ENCODE measurements at regions not wholly inside any gene's neighbourhood (a gene's known extent, or its start where the extent isn't known, plus 50 kb on each side); places are given as distances from the start of the nearest gene placed in this dataset.

GRCh38 chr15:94761574-94761973 lies 530.2 kb downstream of the MCTP2 start:
- H3K4me2 ChIP-seq (ENCODE audit: low read length): no peak overlapping the region
- TF ChIP-seq EZH2phosphoT487 (IDR thresholded peaks at IDR 0.05; ENCODE audit: low read depth) (no peak), CTCF (IDR thresholded peaks at IDR 0.05; ENCODE audit: low read depth, low read length) (no peak)

GRCh38 chr15:94769089-94769488 lies 537.7 kb downstream of the MCTP2 start:
- H2AFZ ChIP-seq (ENCODE audit: low read depth, low read length): no peak overlapping the region
- TF ChIP-seq CTCF (IDR thresholded peaks at IDR 0.05; ENCODE audit: low read depth, low read length) (no peak), EZH2phosphoT487 (IDR thresholded peaks at IDR 0.05; ENCODE audit: low read depth) (no peak)
- H3K79me2 ChIP-seq (ENCODE audit: low read length): no peaks in the 10 kb centered on the region
- no peaks in the 10 kb centered on the region; the same call in 1 of the 2 replicates for H3K27me3 ChIP-seq (ENCODE audit: low read depth, low read length)
- H3K36me3 ChIP-seq (replicated peaks; ENCODE audit: low read depth, low read length): no peaks in the 10 kb centered on the region
- H3K27ac ChIP-seq (ENCODE audit: low read length): no peak overlapping the region
- no peak overlapping the region for H3K9ac ChIP-seq (ENCODE audit: low read length)
- H4K20me1 ChIP-seq (ENCODE audit: insufficient read depth, low read length): no peaks in the 10 kb centered on the region
- no peaks in the 10 kb centered on the region for H3K4me1 ChIP-seq (ENCODE audit: low read length)
- H3K4me3 ChIP-seq (ENCODE audit: low read length): no peak overlapping the region
- H3K4me2 ChIP-seq (ENCODE audit: low read length): no peak overlapping the region
- no peaks in the 10 kb centered on the region for H3K9me3 ChIP-seq (ENCODE audit: insufficient read depth, low read length)

More at GRCh38 chr15:94761574-94761973, 530.2 kb downstream of the MCTP2 start:
- Histone ChIP-seq H3K4me3 (ENCODE audit: low read length) (no peak overlapping the region), H4K20me1 (ENCODE audit: insufficient read depth, low read length) (no peaks in the 10 kb centered on the region), H2AFZ (ENCODE audit: low read depth, low read length) (no peak overlapping the region), H3K4me1 (ENCODE audit: low read length) (no peaks in the 10 kb centered on the region), H3K36me3 (replicated peaks; ENCODE audit: low read depth, low read length) (no peaks in the 10 kb centered on the region), H3K27me3 (ENCODE audit: low read depth, low read length) (no peaks in the 10 kb centered on the region), H3K9ac (ENCODE audit: low read length) (no peak overlapping the region), H3K9me3 (ENCODE audit: insufficient read depth, low read length) (no peaks in the 10 kb centered on the region), H3K27ac (ENCODE audit: low read length) (no peak overlapping the region), H3K79me2 (ENCODE audit: low read length) (no peaks in the 10 kb centered on the region)

GRCh38 chr15:94770199-94770598 lies 538.8 kb downstream of the MCTP2 start:
- H3K27ac ChIP-seq (ENCODE audit: low read length): no peak overlapping the region
- H2AFZ ChIP-seq (ENCODE audit: low read depth, low read length): no peak overlapping the region
- H3K79me2 ChIP-seq (ENCODE audit: low read length): no peaks in the 10 kb centered on the region
- no peak overlapping the region for H3K9ac ChIP-seq (ENCODE audit: low read length)
- no peak overlapping the region for H3K4me2 ChIP-seq (ENCODE audit: low read length)
- TF ChIP-seq CTCF (IDR thresholded peaks at IDR 0.05; ENCODE audit: low read depth, low read length) (no peak), EZH2phosphoT487 (IDR thresholded peaks at IDR 0.05; ENCODE audit: low read depth) (no peak)
- H3K27me3 ChIP-seq (ENCODE audit: low read depth, low read length): no peaks in the 10 kb centered on the region; the same call in 1 of the 2 replicates
- no peaks in the 10 kb centered on the region for H3K36me3 ChIP-seq (replicated peaks; ENCODE audit: low read depth, low read length)
- no peak overlapping the region for H3K4me3 ChIP-seq (ENCODE audit: low read length)
- no peaks in the 10 kb centered on the region for H3K9me3 ChIP-seq (ENCODE audit: insufficient read depth, low read length)
- no peaks in the 10 kb centered on the region for H3K4me1 ChIP-seq (ENCODE audit: low read length)
- no peaks in the 10 kb centered on the region for H4K20me1 ChIP-seq (ENCODE audit: insufficient read depth, low read length)

GRCh38 chr15:94777037-94777436 lies 545.7 kb downstream of the MCTP2 start:
- H4K20me1 ChIP-seq (ENCODE audit: insufficient read depth, low read length): no peaks in the 10 kb centered on the region
- H3K27ac ChIP-seq (ENCODE audit: low read length): no peak overlapping the region
- no peaks in the 10 kb centered on the region for H3K79me2 ChIP-seq (ENCODE audit: low read length)
- H3K4me2 ChIP-seq (ENCODE audit: low read length): no peak overlapping the region
- no peak for TF ChIP-seq CTCF (IDR thresholded peaks at IDR 0.05; ENCODE audit: low read depth, low read length)
- TF ChIP-seq EZH2phosphoT487 (IDR thresholded peaks at IDR 0.05; ENCODE audit: low read depth): no peak
- H3K4me1 ChIP-seq (ENCODE audit: low read length): no peaks in the 10 kb centered on the region
- H3K9me3 ChIP-seq (ENCODE audit: insufficient read depth, low read length): no peaks in the 10 kb centered on the region
- H3K36me3 ChIP-seq (replicated peaks; ENCODE audit: low read depth, low read length): no peaks in the 10 kb centered on the region
- H2AFZ ChIP-seq (ENCODE audit: low read depth, low read length): no peak overlapping the region
- H3K4me3 ChIP-seq (ENCODE audit: low read length): no peak overlapping the region
- H3K9ac ChIP-seq (ENCODE audit: low read length): no peak overlapping the region
- H3K27me3 ChIP-seq (ENCODE audit: low read depth, low read length): no peaks in the 10 kb centered on the region

Measured in OCI-LY3 (cell line).